GM12878 (cell line): ENCODE measurements at regions not wholly inside any gene's neighbourhood (a gene's known extent, or its start where the extent isn't known, plus 50 kb on each side); places are given as distances from the start of the nearest gene placed in this dataset.

Source experiments
- ATAC-seq: fragments of 200-7000 bp; cut with Tn5 transposase; 3 replicates; pipeline ENCODE4 v1.9.1; 2020; ENCODE audit warnings: mild to moderate bottlenecking, moderate library complexity
- BruUV-seq: library from RNA; stranded (reverse); fragments of 400-500 nt; replicated peaks from 2 replicates; lab custom pipeline; 2021; lab: Mats Ljungman, UMichigan
- CTCF ChIA-PET: fragments of 300-600 bp; sonication (Branson Sonifier 250); formaldehyde crosslinking; extraction: SDS; loops from one replicate; lab custom pipeline; 2021; ENCODE audit warnings: inconsistent platforms; lab: Yijun Ruan, JAX
- POLR2A ChIA-PET: fragments of 350-600 bp; formaldehyde crosslinking; extraction: SDS; loops from one replicate; lab custom pipeline; 2021; ENCODE audit warnings: inconsistent platforms; lab: Charles Lee
- RAD21 ChIA-PET: fragments of 300-600 bp; sonication (Branson Sonifier 250); formaldehyde crosslinking; loops from one replicate; lab custom pipeline; 2023; ENCODE audit warnings: antibody characterized with exemption; ENCODE audit not compliant: unreplicated experiment; lab: Charles Lee
- SMC1A ChIA-PET: fragments of 300-600 bp; sonication (Branson Sonifier 250); formaldehyde crosslinking; loops from one replicate; lab custom pipeline; 2023; ENCODE audit not compliant: unreplicated experiment, uncharacterized antibody; lab: Charles Lee
- DNase-seq: peaks from one replicate; pipeline ENCODE4 v3.0.0-alpha.2; 2011; ENCODE audit warnings: low read depth, low spot score
- FAIRE-seq: peaks from 3 replicates; lab custom pipeline; 2011; peaks lifted over from hg19 to GRCh38; lab: Jason Lieb, UNC
- H2AFZ ChIP-seq: 2 replicates; pipeline ENCODE4 v1.6.0; 2011; ENCODE audit warnings: low read depth, low read length, control low read depth; ENCODE audit not compliant: control insufficient read depth
- H3K27ac ChIP-seq: 2 replicates; pipeline ENCODE4 v1.5.1; 2011; ENCODE audit warnings: control low read depth; ENCODE audit not compliant: control insufficient read depth, insufficient read depth
- H3K27me3 ChIP-seq, 2 experiments: replicated peaks in 1 of 2; 2 replicates each; pipeline versions ENCODE4 v1.6.0 to v1.6.1; 2011; ENCODE audit warnings: low read length in 1 of 2; ENCODE audit not compliant: control insufficient read depth in 2 of 2, insufficient read depth in 2 of 2
- H3K36me3 ChIP-seq, 2 experiments: 2 replicates each; pipeline ENCODE4 v1.5.1; 2011; ENCODE audit warnings: low read length in 1 of 2; ENCODE audit not compliant: control insufficient read depth in 2 of 2, insufficient read depth in 2 of 2
- H3K4me1 ChIP-seq: 2 replicates; pipeline ENCODE4 v1.6.1; 2011; ENCODE audit warnings: mild to moderate bottlenecking, low read length, moderate library complexity, mixed read lengths; ENCODE audit not compliant: control insufficient read depth, insufficient read depth
- H3K4me2 ChIP-seq: 2 replicates; pipeline ENCODE4 v1.6.0; 2011; ENCODE audit warnings: control low read depth; ENCODE audit not compliant: control insufficient read depth, insufficient read depth
- H3K4me3 ChIP-seq: fragments of 200-600 bp; sonication (generic); 2 replicates; pipeline ENCODE4 v1.5.1; 2016
- H3K79me2 ChIP-seq: 2 replicates; pipeline ENCODE4 v1.6.0; 2011; ENCODE audit warnings: low read length; ENCODE audit not compliant: control insufficient read depth, insufficient read depth
- H3K9ac ChIP-seq: 2 replicates; pipeline ENCODE4 v1.8.0; 2011; ENCODE audit warnings: low read length, control low read depth, mixed read lengths; ENCODE audit not compliant: control insufficient read depth, insufficient read depth
- H3K9me3 ChIP-seq: replicated peaks from 3 replicates; pipeline ENCODE4 v1.5.1; 2011; ENCODE audit warnings: mild to moderate bottlenecking, low read length; ENCODE audit not compliant: control insufficient read depth, insufficient read depth
- H4K20me1 ChIP-seq: 2 replicates; pipeline ENCODE4 v1.6.0; 2011; ENCODE audit not compliant: control insufficient read depth, insufficient read depth
- ATF7 ChIP-seq: fragments of 450-650 bp; IDR thresholded peaks from 2 replicates; pipeline ENCODE4 v1.6.1; 2016; ENCODE audit warnings: low read depth, mild to moderate bottlenecking
- CBX5 ChIP-seq: sonication (generic); IDR thresholded peaks from 2 replicates; pipeline ENCODE4 v1.6.1; 2016; ENCODE audit warnings: low read depth, moderate library complexity, mild to moderate bottlenecking, inconsistent platforms
- EED ChIP-seq: sonication (generic); IDR thresholded peaks from 2 replicates; pipeline ENCODE4 v1.6.1; 2016; ENCODE audit warnings: antibody characterized with exemption, low read depth
- SPI1 ChIP-seq: IDR thresholded peaks from 2 replicates; pipeline ENCODE4 v1.6.1; 2011; ENCODE audit warnings: low read depth, mild to moderate bottlenecking, low read length, moderate library complexity, borderline replicate concordance; ENCODE audit not compliant: insufficient read depth
- WGBS: methylation state at CpG from one replicate; pipeline ENCODE4 v1.1.6; 2016; ENCODE audit warnings: low lambda C conversion rate; ENCODE audit not compliant: insufficient replicate concordance, insufficient coverage; ENCODE audit errors: missing lambda C conversion rate; 5-methylcytosine and 5-hydroxymethylcytosine counted together
- in situ Hi-C: fragments of 300-500 bp; cut with MboI; formaldehyde crosslinking; loops from 9 replicates; pipeline ENCODE4 v1.14.3; 2018; ENCODE audit warnings: mixed read lengths
- intact Hi-C: fragments of 100-400 bp; cut with micrococcal nuclease; formaldehyde crosslinking; loops from one replicate; pipeline ENCODE4 v1.14.2; 2022; ENCODE audit not compliant: unreplicated experiment
- TF ChIP-seq, protein P1 (sequence below): IDR thresholded peaks from 2 replicates; pipeline ENCODE4 v1.6.1; 2011; ENCODE audit warnings: mild to moderate bottlenecking, low read depth, low read length, moderate library complexity; ENCODE audit not compliant: insufficient replicate concordance
- TF ChIP-seq, protein P2 (sequence below): IDR thresholded peaks from 2 replicates; pipeline ENCODE4 v1.6.1; 2012; ENCODE audit warnings: low read depth, low read length, improper control_type of control experiment
- TF ChIP-seq, protein P3 (sequence below): fragments of 450-650 bp; conservative IDR thresholded peaks from 2 replicates; pipeline ENCODE4 v1.6.1; 2017; ENCODE audit warnings: mild to moderate bottlenecking, moderate library complexity
- TF ChIP-seq, protein P4 (sequence below): IDR thresholded peaks from 2 replicates; pipeline ENCODE4 v1.6.1; 2012; ENCODE audit warnings: low read length, inconsistent platforms

DNA sequence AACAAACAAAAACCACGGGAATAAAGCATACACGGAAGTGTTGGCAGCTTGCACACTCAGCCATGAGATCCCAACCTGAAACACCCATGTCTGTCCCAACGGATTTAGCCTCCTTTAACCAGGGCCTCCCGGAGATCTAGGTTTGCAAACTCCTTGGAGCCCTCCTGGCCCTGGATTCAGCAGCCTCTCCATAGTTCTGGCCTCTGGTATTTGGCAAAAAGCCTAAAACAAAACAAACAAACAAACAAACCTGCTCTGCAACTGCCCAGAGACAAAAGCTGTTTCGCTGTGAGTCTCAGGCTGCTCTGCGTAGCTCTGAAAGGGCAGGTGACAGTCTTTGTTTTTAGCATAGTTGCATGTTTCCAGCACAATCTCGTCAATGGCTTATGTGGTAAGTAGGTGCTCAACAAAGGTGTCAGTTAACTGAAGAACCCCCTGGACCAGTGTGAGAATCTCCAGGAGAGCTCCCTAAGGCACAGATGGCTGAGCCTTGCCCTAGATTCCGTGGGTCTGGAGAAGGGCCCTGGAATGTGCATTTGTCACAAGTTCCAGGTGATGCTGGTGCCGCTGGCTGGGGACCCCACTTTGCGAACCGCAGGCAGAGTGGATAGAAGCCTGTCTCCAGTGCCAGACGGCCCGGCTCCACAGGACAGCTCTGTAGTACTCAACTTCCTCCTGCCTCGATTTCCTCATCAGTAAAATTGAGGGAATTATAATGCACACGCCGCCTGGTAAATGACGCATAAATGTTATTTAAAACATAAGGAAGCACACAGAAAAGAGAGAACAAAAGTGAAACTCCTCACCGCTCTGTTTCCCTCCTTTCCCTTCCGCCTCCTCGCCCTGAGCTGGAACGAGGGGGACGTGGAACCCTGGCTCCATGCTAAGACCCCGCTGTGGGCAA is 86.2 kb downstream of the RIPK4 start (continued):
- TF ChIP-seq, protein P1, sequence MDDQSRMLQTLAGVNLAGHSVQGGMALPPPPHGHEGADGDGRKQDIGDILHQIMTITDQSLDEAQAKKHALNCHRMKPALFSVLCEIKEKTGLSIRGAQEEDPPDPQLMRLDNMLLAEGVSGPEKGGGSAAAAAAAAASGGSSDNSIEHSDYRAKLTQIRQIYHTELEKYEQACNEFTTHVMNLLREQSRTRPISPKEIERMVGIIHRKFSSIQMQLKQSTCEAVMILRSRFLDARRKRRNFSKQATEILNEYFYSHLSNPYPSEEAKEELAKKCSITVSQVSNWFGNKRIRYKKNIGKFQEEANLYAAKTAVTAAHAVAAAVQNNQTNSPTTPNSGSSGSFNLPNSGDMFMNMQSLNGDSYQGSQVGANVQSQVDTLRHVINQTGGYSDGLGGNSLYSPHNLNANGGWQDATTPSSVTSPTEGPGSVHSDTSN, result no peak
- TF ChIP-seq, protein P2, sequence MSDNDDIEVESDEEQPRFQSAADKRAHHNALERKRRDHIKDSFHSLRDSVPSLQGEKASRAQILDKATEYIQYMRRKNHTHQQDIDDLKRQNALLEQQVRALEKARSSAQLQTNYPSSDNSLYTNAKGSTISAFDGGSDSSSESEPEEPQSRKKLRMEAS, result no peak
- TF ChIP-seq, protein P3, sequence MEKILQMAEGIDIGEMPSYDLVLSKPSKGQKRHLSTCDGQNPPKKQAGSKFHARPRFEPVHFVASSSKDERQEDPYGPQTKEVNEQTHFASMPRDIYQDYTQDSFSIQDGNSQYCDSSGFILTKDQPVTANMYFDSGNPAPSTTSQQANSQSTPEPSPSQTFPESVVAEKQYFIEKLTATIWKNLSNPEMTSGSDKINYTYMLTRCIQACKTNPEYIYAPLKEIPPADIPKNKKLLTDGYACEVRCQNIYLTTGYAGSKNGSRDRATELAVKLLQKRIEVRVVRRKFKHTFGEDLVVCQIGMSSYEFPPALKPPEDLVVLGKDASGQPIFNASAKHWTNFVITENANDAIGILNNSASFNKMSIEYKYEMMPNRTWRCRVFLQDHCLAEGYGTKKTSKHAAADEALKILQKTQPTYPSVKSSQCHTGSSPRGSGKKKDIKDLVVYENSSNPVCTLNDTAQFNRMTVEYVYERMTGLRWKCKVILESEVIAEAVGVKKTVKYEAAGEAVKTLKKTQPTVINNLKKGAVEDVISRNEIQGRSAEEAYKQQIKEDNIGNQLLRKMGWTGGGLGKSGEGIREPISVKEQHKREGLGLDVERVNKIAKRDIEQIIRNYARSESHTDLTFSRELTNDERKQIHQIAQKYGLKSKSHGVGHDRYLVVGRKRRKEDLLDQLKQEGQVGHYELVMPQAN, result no peak

DNA sequence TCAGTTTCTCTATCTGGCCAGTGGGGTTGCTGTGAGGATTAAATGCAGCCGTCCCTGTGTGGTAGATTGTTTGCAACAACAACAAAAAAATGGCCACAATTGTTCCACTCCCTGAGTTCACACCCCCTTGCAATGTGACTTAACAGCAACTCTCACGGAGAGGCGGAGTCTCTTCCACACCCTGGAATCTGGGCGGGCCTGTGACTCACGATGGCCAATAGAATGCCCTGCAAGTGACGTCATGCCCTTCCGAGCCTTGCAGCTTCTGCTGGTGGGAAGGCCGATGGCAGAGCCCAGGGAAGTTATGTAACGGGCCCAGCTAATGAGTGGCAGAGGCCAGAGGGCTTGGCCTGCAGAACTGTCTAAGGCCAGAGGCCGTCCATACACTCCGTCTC is 87.9 kb downstream of the RIPK4 start:
- no peaks in the 10 kb centered on the region; a peak in 2 of 4 replicates for H3K27me3 ChIP-seq
- ChIA-PET POLR2A (no interaction called here), CTCF (no interaction called here), RAD21 (interaction anchor here (0.9 to 2.0 kb wide), 3 partner anchors 36 to 67 kb away, joined by 3 to 5 read pairs (median 3); no protein-coding TSS in a partner anchor), SMC1A (interaction anchor here (0.8 kb wide), 1 partner anchor 34 kb away, joined by 4 read pairs; no protein-coding TSS in a partner anchor)
- no peak overlapping the region for H2AFZ ChIP-seq
- H3K9me3 ChIP-seq, result no peaks in the 10 kb centered on the region
- in situ Hi-C loops (no loop called here), intact Hi-C loops (no loop called here)
- no peak overlapping the region for H3K27ac ChIP-seq
- 18% methylated on average over 11 of the region's 11 CpGs for WGBS
- H3K4me3 ChIP-seq, result no peak overlapping the region
- TF ChIP-seq SPI1 (no peak), EED (no peak), ATF7 (peak; percentile 84), CBX5 (no peak)
- TF ChIP-seq, protein P4, sequence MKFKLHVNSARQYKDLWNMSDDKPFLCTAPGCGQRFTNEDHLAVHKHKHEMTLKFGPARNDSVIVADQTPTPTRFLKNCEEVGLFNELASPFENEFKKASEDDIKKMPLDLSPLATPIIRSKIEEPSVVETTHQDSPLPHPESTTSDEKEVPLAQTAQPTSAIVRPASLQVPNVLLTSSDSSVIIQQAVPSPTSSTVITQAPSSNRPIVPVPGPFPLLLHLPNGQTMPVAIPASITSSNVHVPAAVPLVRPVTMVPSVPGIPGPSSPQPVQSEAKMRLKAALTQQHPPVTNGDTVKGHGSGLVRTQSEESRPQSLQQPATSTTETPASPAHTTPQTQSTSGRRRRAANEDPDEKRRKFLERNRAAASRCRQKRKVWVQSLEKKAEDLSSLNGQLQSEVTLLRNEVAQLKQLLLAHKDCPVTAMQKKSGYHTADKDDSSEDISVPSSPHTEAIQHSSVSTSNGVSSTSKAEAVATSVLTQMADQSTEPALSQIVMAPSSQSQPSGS, result 0 out of 2 replicates have a peak, but pooled peaks have one; percentile 34
- FAIRE-seq (no peak), ATAC-seq (peak; percentile 64), DNase-seq (no peak)
- H3K36me3 ChIP-seq, result no peaks in the 10 kb centered on the region
- H3K4me2 ChIP-seq, result no peak overlapping the region
- BruUV-seq, result no TSS peak
- no peaks in the 10 kb centered on the region for H3K79me2 ChIP-seq
- no peaks in the 10 kb centered on the region for H3K4me1 ChIP-seq
- H4K20me1 ChIP-seq, result no peaks in the 10 kb centered on the region
- H3K9ac ChIP-seq, result no peak overlapping the region
